MCF 10A (cell line): ENCODE measurements at regions not wholly inside any gene's neighbourhood (a gene's known extent, or its start where the extent isn't known, plus 50 kb on each side); places are given as distances from the start of the nearest gene placed in this dataset.

Source experiments
- BruUV-seq: library from RNA; stranded (reverse); fragments of 400-500 nt; replicated peaks from 2 replicates; lab custom pipeline; 2021; lab: Mats Ljungman, UMichigan
- CTCF ChIA-PET: fragments of 300-600 bp; sonication (Branson Sonifier 250); formaldehyde crosslinking; extraction: SDS; loops from one replicate; lab custom pipeline; 2021; ENCODE audit warnings: antibody characterized with exemption, inconsistent platforms; lab: Yijun Ruan, JAX
- POLR2A ChIA-PET: fragments of 300-600, 350-650 bp; sonication (Branson Sonifier 250); formaldehyde crosslinking; extraction: SDS; loops from one replicate; lab custom pipeline; 2020; ENCODE audit warnings: antibody characterized with exemption, inconsistent platforms; lab: Yijun Ruan, JAX
- DNase-seq: peaks from one replicate; pipeline ENCODE4 v3.0.0-alpha.2; 2018; ENCODE audit not compliant: unreplicated experiment
- H3K27ac Mint-ChIP-seq: one replicate; pipeline ENCODE4 v1.8.0; 2022; ENCODE audit warnings: mild to moderate bottlenecking, low read depth, mixed read lengths; ENCODE audit not compliant: unreplicated experiment
- H3K27me3 Mint-ChIP-seq: one replicate; pipeline ENCODE4 v1.8.0; 2022; ENCODE audit warnings: mixed read lengths; ENCODE audit not compliant: insufficient read depth, unreplicated experiment
- H3K36me3 Mint-ChIP-seq: one replicate; pipeline ENCODE4 v1.8.0; 2022; ENCODE audit warnings: mild to moderate bottlenecking, moderate library complexity, mixed read lengths; ENCODE audit not compliant: insufficient read depth, unreplicated experiment
- H3K4me1 Mint-ChIP-seq: one replicate; pipeline ENCODE4 v1.8.0; 2022; ENCODE audit warnings: mixed read lengths; ENCODE audit not compliant: insufficient read depth, unreplicated experiment
- H3K4me3 Mint-ChIP-seq: one replicate; pipeline ENCODE4 v1.8.0; 2022; ENCODE audit warnings: mild to moderate bottlenecking, moderate library complexity, mixed read lengths; ENCODE audit not compliant: unreplicated experiment
- H3K9me3 Mint-ChIP-seq: one replicate; pipeline ENCODE4 v1.8.0; 2022; ENCODE audit warnings: mixed read lengths; ENCODE audit not compliant: unreplicated experiment
- intact Hi-C: fragments of 100-400 bp; cut with micrococcal nuclease; formaldehyde crosslinking; loops from 2 replicates; pipeline ENCODE4 v1.14.1; 2022
- TF ChIP-seq, protein P1 (sequence below): fragments of 200-600 bp; IDR thresholded peaks from one replicate; pipeline ENCODE4 v1.8.0; 2022; ENCODE audit warnings: antibody characterized with exemption, mild to moderate bottlenecking; ENCODE audit not compliant: unreplicated experiment

DNA sequence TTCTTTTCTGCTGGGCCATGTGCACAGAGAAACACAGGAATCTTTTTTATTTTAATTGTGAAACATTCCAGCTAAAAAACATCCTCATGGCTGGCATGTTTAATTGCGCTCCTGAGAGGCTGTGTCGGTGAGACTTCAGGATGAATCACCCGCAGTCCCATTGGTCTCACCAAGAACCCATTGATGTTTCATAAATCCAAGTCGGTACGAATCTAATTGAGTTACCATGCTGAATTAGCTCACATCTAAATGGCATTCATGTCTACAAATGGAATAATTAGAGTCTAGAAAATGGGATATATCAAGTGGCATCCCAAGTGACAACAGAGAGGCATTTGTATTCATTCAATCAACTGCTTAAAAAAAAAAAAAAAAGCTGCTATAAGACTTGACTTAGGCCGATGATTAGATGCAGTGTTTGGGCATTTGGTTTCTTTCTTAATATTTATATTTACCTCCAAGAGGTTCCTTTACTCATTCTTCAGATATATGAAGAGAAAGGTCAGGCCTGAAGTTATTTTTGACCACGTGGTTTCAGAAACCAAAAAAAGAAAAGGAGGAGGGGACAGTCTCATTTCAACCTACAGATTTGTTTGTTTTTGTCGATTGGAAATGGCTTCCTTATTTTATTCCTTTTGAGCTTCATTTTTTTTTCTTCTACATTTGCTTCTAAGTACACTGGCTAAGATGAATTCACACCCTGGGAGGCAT lies 79.1 kb upstream of the FOXB1 start:
- POLR2A ChIA-PET, result interaction anchor here (0.8 kb wide), 1 partner anchor 68 kb away, joined by 3 read pairs; no protein-coding TSS in a partner anchor
- Mint-ChIP-seq H3K36me3 (peaks cover 6% of the 10 kb centered on the region), H3K27me3 (no peaks in the 10 kb centered on the region), H3K4me3 (no peak overlapping the region), H3K4me1 (peaks cover 3% of the 10 kb centered on the region), H3K27ac (no peak overlapping the region), H3K9me3 (peaks cover 6% of the 10 kb centered on the region)
- no peak for DNase-seq
- intact Hi-C loops, result no loop called here
- no TSS peak for BruUV-seq
- CTCF ChIA-PET, result interaction anchor here (0.6 to 2.1 kb wide), 3 partner anchors 21 to 255 kb away, joined by 3 to 11 read pairs (median 3); no protein-coding TSS in a partner anchor
- TF ChIP-seq, protein P1, sequence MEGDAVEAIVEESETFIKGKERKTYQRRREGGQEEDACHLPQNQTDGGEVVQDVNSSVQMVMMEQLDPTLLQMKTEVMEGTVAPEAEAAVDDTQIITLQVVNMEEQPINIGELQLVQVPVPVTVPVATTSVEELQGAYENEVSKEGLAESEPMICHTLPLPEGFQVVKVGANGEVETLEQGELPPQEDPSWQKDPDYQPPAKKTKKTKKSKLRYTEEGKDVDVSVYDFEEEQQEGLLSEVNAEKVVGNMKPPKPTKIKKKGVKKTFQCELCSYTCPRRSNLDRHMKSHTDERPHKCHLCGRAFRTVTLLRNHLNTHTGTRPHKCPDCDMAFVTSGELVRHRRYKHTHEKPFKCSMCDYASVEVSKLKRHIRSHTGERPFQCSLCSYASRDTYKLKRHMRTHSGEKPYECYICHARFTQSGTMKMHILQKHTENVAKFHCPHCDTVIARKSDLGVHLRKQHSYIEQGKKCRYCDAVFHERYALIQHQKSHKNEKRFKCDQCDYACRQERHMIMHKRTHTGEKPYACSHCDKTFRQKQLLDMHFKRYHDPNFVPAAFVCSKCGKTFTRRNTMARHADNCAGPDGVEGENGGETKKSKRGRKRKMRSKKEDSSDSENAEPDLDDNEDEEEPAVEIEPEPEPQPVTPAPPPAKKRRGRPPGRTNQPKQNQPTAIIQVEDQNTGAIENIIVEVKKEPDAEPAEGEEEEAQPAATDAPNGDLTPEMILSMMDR, result no peak

DNA sequence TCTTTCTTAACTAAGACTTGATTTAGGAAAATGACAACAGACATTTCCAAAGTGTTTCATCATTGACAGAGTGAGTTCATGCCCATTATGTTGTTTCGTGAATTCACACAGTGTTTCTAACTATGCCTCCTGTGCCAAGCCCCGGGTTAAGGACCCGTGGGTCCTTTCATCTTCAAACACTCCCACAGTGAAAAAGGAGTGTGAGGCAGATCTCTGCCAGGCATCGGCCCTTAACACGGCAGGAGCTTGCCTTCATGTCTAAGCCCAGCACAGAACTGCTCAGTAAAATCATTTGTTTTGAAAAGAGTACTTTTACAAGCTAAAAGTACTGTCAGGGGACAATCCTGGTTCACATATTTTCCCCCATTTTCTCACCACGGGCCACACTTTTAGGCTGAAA lies 80.0 kb upstream of the FOXB1 start:
- Mint-ChIP-seq H3K27me3 (no peaks in the 10 kb centered on the region), H3K27ac (no peak overlapping the region), H3K36me3 (peaks cover 6% of the 10 kb centered on the region), H3K9me3 (peaks cover 6% of the 10 kb centered on the region), H3K4me1 (peaks cover 12% of the 10 kb centered on the region), H3K4me3 (no peak overlapping the region)
- BruUV-seq, result no TSS peak
- TF ChIP-seq, protein P1, result no peak
- intact Hi-C loops, result no loop called here
- DNase-seq, result no peak
- POLR2A ChIA-PET, result no interaction called here
- CTCF ChIA-PET, result interaction anchor here (2.1 kb wide), 1 partner anchor 256 kb away, joined by 11 read pairs; no protein-coding TSS in a partner anchor

DNA sequence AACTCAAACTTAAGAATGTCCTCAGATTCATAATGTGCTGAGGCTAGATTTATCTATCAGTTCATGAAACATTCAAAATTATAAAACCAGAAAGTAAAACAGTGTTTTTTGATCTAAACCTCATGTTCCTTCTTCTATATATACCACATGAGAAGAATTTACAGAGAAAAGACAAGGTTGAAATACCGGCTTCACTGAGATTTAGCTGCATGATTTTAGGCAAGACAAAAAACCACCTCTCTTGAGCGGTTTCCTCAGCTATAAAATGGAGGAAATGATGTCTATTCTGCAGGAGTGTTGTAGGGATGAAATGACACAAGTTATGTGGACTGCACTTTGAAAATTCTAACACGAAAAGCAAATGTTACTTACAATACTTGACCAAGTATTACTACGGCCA lies 80.6 kb upstream of the FOXB1 start:
- POLR2A ChIA-PET, result interaction anchor here (0.6 kb wide), 1 partner anchor 170 kb away, joined by 3 read pairs; no protein-coding TSS in a partner anchor
- Mint-ChIP-seq H3K27ac (no peak overlapping the region), H3K27me3 (no peaks in the 10 kb centered on the region), H3K4me1 (peaks cover 14% of the 10 kb centered on the region), H3K4me3 (no peak overlapping the region), H3K36me3 (peaks cover 6% of the 10 kb centered on the region), H3K9me3 (peaks cover 6% of the 10 kb centered on the region)
- DNase-seq, result no peak
- CTCF ChIA-PET, result interaction anchor here (0.6 to 2.1 kb wide), 3 partner anchors 19 to 256 kb away, joined by 3 to 11 read pairs (median 3); no protein-coding TSS in a partner anchor
- TF ChIP-seq, protein P1, result no peak
- intact Hi-C loops, result no loop called here
- no TSS peak for BruUV-seq
